Coronary artery (tissue), 2 donors: ENCODE measurements at regions not wholly inside any gene's neighbourhood (a gene's known extent, or its start where the extent isn't known, plus 50 kb on each side); places are given as distances from the start of the nearest gene placed in this dataset.
"Not testable (repeated sequence)": the region's sequence is repeated elsewhere in the genome, so short reads cannot be mapped to it uniquely, and the experiment has no call there.

ENCODE experiments used
- DNase-seq: peaks from one replicate; pipeline ENCODE4 v3.0.0-alpha.2; 2017; ENCODE audit warnings: low spot score
- H3K27ac ChIP-seq, 2 donors: fragments of 200-600 bp; sonication (generic); one replicate each; pipeline ENCODE4 v1.5.1; 2016 to 2019
- H3K4me3 ChIP-seq: fragments of 200-600 bp; sonication (generic); 2 replicates; pipeline ENCODE4 v1.5.1; 2016; ENCODE audit warnings: mild to moderate bottlenecking, moderate library complexity
- TF ChIP-seq, protein P1 (sequence below): fragments of 200-600 bp; sonication (generic); IDR thresholded peaks from one replicate; pipeline ENCODE4 v1.5.1; 2019; ENCODE audit warnings: antibody characterized with exemption

DNA sequence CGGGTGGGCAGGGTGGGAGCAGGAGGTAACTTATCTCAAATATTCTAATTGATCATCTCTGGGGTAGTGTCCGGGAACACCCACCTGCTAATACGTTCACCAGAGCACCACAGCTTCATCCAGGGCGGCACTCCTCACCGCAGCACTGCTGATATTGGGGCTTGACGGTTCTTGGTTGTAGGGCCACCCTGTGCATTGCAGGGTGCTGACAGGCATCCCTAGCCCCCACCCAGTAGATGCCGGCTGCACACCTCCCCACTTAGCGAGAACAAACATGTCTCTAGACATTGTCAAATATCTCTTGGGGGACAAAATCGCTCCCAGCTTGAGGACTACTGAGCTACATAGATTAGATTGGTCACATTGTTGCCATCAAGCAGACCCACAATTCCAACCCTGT lies 73.9 kb upstream of the WASF3 start:
- DNase-seq: no peak
- H3K4me3 ChIP-seq: no peak overlapping the region
- TF ChIP-seq, protein P1, sequence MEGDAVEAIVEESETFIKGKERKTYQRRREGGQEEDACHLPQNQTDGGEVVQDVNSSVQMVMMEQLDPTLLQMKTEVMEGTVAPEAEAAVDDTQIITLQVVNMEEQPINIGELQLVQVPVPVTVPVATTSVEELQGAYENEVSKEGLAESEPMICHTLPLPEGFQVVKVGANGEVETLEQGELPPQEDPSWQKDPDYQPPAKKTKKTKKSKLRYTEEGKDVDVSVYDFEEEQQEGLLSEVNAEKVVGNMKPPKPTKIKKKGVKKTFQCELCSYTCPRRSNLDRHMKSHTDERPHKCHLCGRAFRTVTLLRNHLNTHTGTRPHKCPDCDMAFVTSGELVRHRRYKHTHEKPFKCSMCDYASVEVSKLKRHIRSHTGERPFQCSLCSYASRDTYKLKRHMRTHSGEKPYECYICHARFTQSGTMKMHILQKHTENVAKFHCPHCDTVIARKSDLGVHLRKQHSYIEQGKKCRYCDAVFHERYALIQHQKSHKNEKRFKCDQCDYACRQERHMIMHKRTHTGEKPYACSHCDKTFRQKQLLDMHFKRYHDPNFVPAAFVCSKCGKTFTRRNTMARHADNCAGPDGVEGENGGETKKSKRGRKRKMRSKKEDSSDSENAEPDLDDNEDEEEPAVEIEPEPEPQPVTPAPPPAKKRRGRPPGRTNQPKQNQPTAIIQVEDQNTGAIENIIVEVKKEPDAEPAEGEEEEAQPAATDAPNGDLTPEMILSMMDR: no peak
- no peak overlapping the region for H3K27ac ChIP-seq

DNA sequence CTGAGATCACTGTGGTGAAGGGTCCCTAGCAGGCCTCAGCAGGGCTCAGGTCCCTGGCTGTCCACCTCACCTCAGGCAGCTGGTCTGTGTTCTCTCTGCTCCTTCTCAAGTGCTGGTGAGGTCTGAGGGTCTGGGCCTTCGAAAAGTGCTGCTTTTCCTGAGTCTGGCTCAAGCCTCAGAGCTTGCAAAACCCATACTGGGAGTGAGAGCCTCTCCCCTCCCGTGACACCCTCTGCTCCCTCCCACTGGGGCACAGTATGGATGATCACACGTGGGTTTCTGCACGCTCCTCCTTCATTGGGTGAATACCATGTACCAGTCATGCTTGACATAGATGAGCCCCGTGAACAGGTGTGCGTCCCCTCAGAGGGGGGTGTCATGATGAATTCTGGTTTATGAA lies 73.3 kb upstream of the WASF3 start:
- Histone ChIP-seq H3K27ac (no peak overlapping the region), H3K4me3 (no peak overlapping the region)
- TF ChIP-seq, protein P1: no peak
- DNase-seq: no peak

DNA sequence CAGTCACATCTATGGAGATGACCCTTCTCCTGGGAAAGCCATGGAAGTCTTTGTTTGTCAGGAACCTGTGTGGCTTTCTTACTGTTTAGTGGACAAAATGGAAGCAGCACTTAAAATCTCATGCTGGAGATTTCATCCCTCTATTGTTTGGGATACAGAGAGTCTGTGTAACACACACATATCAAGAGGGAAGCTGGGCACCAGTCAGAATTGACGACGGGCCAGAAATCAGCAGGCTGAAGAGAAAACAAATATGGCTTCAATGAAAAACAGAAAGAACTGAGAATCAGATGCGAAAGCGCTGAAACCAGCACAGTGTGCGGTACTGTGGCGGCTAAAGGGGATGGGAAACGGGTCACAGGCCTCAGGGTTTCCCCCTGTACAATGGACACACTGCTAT lies 72.2 kb upstream of the WASF3 start:
- Histone ChIP-seq H3K4me3 (no peak overlapping the region), H3K27ac (no peak overlapping the region)
- DNase-seq: no peak
- TF ChIP-seq, protein P1: no peak

DNA sequence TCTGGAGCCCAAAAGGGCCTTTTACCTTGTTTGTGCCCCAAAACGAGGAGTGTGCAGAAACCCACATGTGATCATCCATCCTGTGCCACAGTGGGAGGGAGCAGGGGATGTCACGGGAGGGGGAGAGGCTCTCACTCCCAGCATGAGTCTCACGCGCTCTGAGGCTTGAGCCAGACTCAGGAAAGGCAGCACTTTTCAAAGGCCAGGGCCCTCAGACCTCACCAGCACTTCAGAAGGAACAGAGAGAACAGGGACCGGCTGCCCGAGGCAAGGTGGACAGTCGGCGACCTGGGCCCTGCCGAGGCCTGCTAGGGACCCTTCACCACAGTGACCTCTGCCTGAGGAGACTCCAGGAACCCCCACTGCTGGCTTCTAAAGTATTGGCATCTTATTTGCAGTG lies 71.7 kb upstream of the WASF3 start:
- TF ChIP-seq, protein P1: no peak
- DNase-seq: no peak
- Histone ChIP-seq H3K27ac (no peak overlapping the region), H3K4me3 (no peak overlapping the region)

DNA sequence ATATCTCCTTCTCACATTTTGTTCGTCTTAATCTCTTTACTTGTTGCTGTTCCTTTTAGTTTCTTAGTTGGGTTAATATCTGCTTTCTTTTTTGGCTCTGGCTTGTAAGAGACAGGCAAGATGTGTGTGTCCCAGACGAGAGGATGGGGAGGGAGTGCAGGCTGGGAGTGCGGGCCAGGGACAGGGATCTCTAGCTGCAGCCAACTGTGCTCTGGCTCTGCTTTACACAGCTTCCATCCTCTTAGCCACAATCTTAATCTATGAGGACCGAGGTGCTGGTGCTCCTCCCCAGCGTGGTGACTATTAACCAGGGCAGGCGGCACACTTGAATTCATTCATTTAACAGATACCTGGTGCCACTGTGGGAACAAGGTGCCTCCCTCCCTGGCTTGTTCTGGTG lies 70.9 kb upstream of the WASF3 start:
- TF ChIP-seq, protein P1: no peak
- DNase-seq: no peak
- no peak overlapping the region for H3K27ac ChIP-seq
- no peak overlapping the region for H3K4me3 ChIP-seq

DNA sequence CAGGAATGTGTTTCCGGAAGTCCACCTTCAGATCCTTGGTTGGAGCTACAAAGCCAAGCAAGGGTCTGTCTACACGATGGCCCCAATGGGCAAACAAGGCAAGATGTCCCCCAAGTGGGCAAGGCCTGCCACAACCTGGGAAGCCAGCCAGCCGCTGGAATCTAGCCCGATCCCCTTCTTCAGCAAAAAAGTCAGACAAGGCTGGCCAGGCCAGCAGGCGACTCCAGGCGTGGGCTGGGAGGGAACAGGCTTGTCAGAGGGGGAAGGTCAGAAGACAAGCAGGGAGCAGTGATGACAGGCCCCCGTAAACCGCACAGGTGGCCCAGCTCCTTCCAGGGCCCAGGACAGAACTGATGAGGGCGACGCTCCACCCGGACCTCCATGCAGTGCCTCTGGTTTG lies 69.7 kb upstream of the WASF3 start:
- Histone ChIP-seq H3K27ac (no peak overlapping the region), H3K4me3 (no peak overlapping the region)
- TF ChIP-seq, protein P1: no peak
- DNase-seq: no peak

- TF ChIP-seq, protein P1: no peak
Measured at GRCh38 chr13:26488236-26489003, 69.1 kb upstream of the WASF3 start.

DNA sequence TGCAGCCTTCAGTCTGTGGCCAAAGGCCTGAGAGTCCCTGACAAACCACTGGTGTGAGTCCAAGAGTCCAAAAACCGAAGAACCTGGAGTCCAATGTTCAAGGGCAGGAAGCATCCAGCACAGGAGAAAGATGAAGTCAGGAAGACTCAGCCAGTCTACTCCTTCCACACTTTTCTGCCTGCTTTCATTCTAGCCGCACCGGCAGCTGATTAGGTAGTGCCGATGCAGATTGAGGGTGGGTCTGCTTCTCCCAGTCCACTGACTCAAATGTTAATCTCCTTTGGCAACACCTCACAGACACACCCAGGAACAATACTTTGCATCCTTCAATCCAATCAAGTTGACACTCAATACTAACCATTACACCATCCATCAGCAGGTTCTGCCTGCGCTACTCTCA lies 65.2 kb upstream of the WASF3 start:
- not testable (repeated sequence) for DNase-seq, H3K27ac ChIP-seq, H3K4me3 ChIP-seq

More at GRCh38 chr13:26488236-26489003, 69.1 kb upstream of the WASF3 start:
- no peak overlapping the region for H3K4me3 ChIP-seq
- no peak for DNase-seq
- no peak overlapping the region for H3K27ac ChIP-seq
